ENCODE measurements at regions not wholly inside any gene's neighbourhood (a gene's known extent, or its start where the extent isn't known, plus 50 kb on each side); places are given as distances from the start of the nearest gene placed in this dataset.
A peak's percentile ranks its signal among the peaks of the same experiment; 100 is the strongest.

GRCh38 chr22:45072322-45072903 lies 62.6 kb upstream of the PHF21B start:
- peak overlapping the region; percentile 51 for H3K9ac ChIP-seq (ENCODE audit: low read length)
- H4K20me1 ChIP-seq (ENCODE audit: insufficient read depth) = no peaks in the 10 kb centered on the region
- H3K79me2 ChIP-seq (ENCODE audit: insufficient read depth, low read length) = no peaks in the 10 kb centered on the region
- H3K36me3 ChIP-seq (ENCODE audit: control insufficient read depth in 1 of 2, insufficient read depth in 2 of 2, low read length in 2 of 2) = no peaks in the 10 kb centered on the region
- intact Hi-C loops (cut with micrococcal nuclease) = no loop called here
- no peaks in the 10 kb centered on the region for H3K9me2 ChIP-seq (ENCODE audit: insufficient read depth)
- peaks cover 24 to 44% of the 10 kb centered on the region in 2 experiments for H3K4me1 ChIP-seq (ENCODE audit: control insufficient read depth in 1 of 2, insufficient read depth in 2 of 2, low read length in 2 of 2)
- BruUV-seq (replicated peaks) = no TSS peak
- DNase-seq (ENCODE audit: low read depth, low spot score) = peak; percentile 77
- peak overlapping the region; percentile 42 to 57 for H3K4me3 ChIP-seq (replicated peaks in 1 of 2; ENCODE audit: low read depth in 1 of 2, low read length in 2 of 2)
- TF ChIP-seq, protein P1, sequence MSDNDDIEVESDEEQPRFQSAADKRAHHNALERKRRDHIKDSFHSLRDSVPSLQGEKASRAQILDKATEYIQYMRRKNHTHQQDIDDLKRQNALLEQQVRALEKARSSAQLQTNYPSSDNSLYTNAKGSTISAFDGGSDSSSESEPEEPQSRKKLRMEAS (IDR thresholded peaks at IDR 0.05) = no peak
- TF ChIP-seq, protein P2, sequence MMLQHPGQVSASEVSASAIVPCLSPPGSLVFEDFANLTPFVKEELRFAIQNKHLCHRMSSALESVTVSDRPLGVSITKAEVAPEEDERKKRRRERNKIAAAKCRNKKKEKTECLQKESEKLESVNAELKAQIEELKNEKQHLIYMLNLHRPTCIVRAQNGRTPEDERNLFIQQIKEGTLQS (IDR thresholded peaks at IDR 0.05) = no peak
- TF ChIP-seq SP1 (IDR thresholded peaks at IDR 0.05; ENCODE audit: low read depth) (peak; percentile 70), CBX3 (IDR thresholded peaks at IDR 0.05; ENCODE audit: low read depth) (no peak), EZH2 (IDR thresholded peaks at IDR 0.05) (no peak), ELF1 (IDR thresholded peaks at IDR 0.05; ENCODE audit: borderline replicate concordance, low read depth) (no peak), FOSL1 (IDR thresholded peaks at IDR 0.05; ENCODE audit: low read depth) (peak; percentile 94), REST (IDR thresholded peaks at IDR 0.05; ENCODE audit: low read depth) (no peak), JUND (IDR thresholded peaks at IDR 0.05) (peak; percentile 56; the same call in 1 of the 2 replicates), ZFX (IDR thresholded peaks at IDR 0.05) (no peak), EGR1 (IDR thresholded peaks at IDR 0.05; ENCODE audit: low read depth) (peak; percentile 91), YY1 (IDR thresholded peaks at IDR 0.05; ENCODE audit: extremely low read depth, insufficient replicate concordance, low read depth, low read length) (no peak), SIN3A (IDR thresholded peaks at IDR 0.05; ENCODE audit: low read depth) (no peak), RAD21 (IDR thresholded peaks at IDR 0.05; ENCODE audit: low read depth) (no peak), ZNF274 (IDR thresholded peaks at IDR 0.05; ENCODE audit: low read depth, low read length) (no peak), POLR2AphosphoS5 (IDR thresholded peaks at IDR 0.05; ENCODE audit: low read depth, low read length) (peak; percentile 48), CTCF (IDR thresholded peaks at IDR 0.05 in 2 of 3, conservative IDR thresholded peaks at IDR 0.05 in 1 of 3; ENCODE audit: borderline replicate concordance in 1 of 3, insufficient read depth in 1 of 3, low read depth in 2 of 3, low read length in 2 of 3) (no peak), POLR2A (IDR thresholded peaks at IDR 0.05; ENCODE audit: borderline replicate concordance, extremely low read depth, insufficient read depth, insufficient read length) (no peak), SRF (IDR thresholded peaks at IDR 0.05; ENCODE audit: low read depth) (no peak)
- no peaks in the 10 kb centered on the region for H3K27me3 ChIP-seq (ENCODE audit: insufficient read depth, low read length)
- peak overlapping the region; percentile 66 for H2AFZ ChIP-seq (ENCODE audit: low read depth, low read length, poor library complexity, severe bottlenecking)
- ChIA-PET CTCF (interaction anchor here (1.0 to 1.4 kb wide), 2 partner anchors 9 to 11 kb away, joined by 3 to 4 read pairs; no protein-coding TSS in a partner anchor), RAD21 (ENCODE audit: low non-redundant PET in 1 of 2, low total read pairs in 2 of 2, uncharacterized antibody in 2 of 2, unreplicated experiment in 2 of 2) (no interaction called here), POLR2A (no interaction called here)
- no peaks in the 10 kb centered on the region for H3K9me3 ChIP-seq (ENCODE audit: control insufficient read depth in 1 of 2, insufficient read depth in 1 of 2, low read depth in 1 of 2, low read length in 2 of 2)
- peak overlapping the region; percentile 83 for H3K4me2 ChIP-seq (ENCODE audit: low read length)
- H3K27ac ChIP-seq (ENCODE audit: low read depth, low read length) = peak overlapping the region; percentile 42
- peak; percentile 97 for ATAC-seq

Measured in HCT116 (cell line).